DND-41 (cell line): ENCODE measurements at regions not wholly inside any gene's neighbourhood (a gene's known extent, or its start where the extent isn't known, plus 50 kb on each side); places are given as distances from the start of the nearest gene placed in this dataset.

Experiments
- EZH2 ChIP-seq: IDR thresholded peaks from 3 replicates; pipeline ENCODE4 v1.6.1; 2012; ENCODE audit warnings: borderline replicate concordance, low read depth, mild to moderate bottlenecking, moderate library complexity, low read length, inconsistent platforms; ENCODE audit not compliant: severe bottlenecking
- TF ChIP-seq, protein P1 (sequence below): IDR thresholded peaks from 2 replicates; pipeline ENCODE4 v1.5.1; 2012; ENCODE audit warnings: borderline replicate concordance, low read length, moderate library complexity, mild to moderate bottlenecking; ENCODE audit not compliant: poor library complexity, severe bottlenecking; ENCODE audit errors: extremely low read depth

DNA sequence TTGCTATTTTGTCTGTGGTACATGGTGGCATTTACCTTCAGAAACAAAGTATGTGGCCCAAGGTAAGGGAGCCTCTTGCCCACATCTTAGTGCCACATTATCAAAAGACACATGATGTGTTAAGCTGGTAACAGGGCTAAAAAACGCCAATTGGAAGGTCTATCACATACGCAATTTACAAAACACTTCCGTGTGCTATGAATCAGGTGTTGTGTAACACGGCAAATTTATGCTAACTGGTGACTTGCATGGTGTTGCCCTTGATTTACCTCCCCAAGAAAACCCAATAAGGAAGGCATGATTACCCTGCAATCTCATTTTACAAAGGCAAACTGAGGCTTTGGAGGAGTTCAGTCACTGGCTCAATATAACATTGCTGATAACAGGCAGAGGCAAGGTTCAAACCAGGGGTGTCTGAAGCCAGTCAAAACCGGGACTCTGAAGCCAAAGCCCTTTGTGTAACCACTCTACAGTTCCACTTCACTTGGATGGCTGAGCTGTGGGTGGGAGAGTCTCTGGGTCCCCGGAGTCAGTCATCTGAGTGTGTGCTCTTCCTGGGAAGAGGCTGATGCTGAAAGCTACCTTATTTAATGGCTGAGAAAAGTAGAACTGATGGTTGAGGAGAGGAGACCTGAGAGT, 103.9 kb upstream of the BCL6 start:
- TF ChIP-seq, protein P1, sequence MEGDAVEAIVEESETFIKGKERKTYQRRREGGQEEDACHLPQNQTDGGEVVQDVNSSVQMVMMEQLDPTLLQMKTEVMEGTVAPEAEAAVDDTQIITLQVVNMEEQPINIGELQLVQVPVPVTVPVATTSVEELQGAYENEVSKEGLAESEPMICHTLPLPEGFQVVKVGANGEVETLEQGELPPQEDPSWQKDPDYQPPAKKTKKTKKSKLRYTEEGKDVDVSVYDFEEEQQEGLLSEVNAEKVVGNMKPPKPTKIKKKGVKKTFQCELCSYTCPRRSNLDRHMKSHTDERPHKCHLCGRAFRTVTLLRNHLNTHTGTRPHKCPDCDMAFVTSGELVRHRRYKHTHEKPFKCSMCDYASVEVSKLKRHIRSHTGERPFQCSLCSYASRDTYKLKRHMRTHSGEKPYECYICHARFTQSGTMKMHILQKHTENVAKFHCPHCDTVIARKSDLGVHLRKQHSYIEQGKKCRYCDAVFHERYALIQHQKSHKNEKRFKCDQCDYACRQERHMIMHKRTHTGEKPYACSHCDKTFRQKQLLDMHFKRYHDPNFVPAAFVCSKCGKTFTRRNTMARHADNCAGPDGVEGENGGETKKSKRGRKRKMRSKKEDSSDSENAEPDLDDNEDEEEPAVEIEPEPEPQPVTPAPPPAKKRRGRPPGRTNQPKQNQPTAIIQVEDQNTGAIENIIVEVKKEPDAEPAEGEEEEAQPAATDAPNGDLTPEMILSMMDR: no peak
- no peak for TF ChIP-seq EZH2
